ENCODE measurements at regions not wholly inside any gene's neighbourhood (a gene's known extent, or its start where the extent isn't known, plus 50 kb on each side); places are given as distances from the start of the nearest gene placed in this dataset.

- TF ChIP-seq MAFF (IDR thresholded peaks at IDR 0.05; ENCODE audit: low read depth, low read length) (no peak), ZBTB20 (CRISPR knock-in tag; IDR thresholded peaks at IDR 0.05; ENCODE audit: borderline replicate concordance, low read depth) (peak; percentile 86; the same call in 1 of the 2 replicates), HMG20A (CRISPR knock-in tag; IDR thresholded peaks at IDR 0.05; ENCODE audit: borderline replicate concordance) (peak; percentile 96; the same call in 1 of the 2 replicates), HNRNPLL (IDR thresholded peaks at IDR 0.05; ENCODE audit: low read depth, low read length, poor library complexity, severe bottlenecking) (no peak), REXO4 (CRISPR knock-in tag; IDR thresholded peaks at IDR 0.05; ENCODE audit: borderline replicate concordance) (no peak), RFXANK (CRISPR knock-in tag; IDR thresholded peaks at IDR 0.05) (0 out of 2 replicates have a peak, but pooled peaks have one; percentile 37), HOMEZ (CRISPR knock-in tag; IDR thresholded peaks at IDR 0.05; ENCODE audit: low read depth) (peak; percentile 97), NFKB2 (CRISPR knock-in tag; IDR thresholded peaks at IDR 0.05; ENCODE audit: borderline replicate concordance) (no peak), KAT2B (IDR thresholded peaks at IDR 0.05; ENCODE audit: borderline replicate concordance, low read depth, low read length) (no peak), HOXA9 (CRISPR knock-in tag; IDR thresholded peaks at IDR 0.05; ENCODE audit: borderline replicate concordance) (no peak), TBX3 (IDR thresholded peaks at IDR 0.05; ENCODE audit: borderline replicate concordance) (peak; percentile 67; the same call in 1 of the 2 replicates), ZNF282 (IDR thresholded peaks at IDR 0.05; ENCODE audit: partially characterized antibody) (no peak), ZNF816 (CRISPR knock-in tag; IDR thresholded peaks at IDR 0.05; ENCODE audit: borderline replicate concordance) (peak; percentile 80; the same call in 1 of the 2 replicates), KMT2B (CRISPR knock-in tag; IDR thresholded peaks at IDR 0.05) (peak; percentile 42; the same call in 1 of the 2 replicates), PHB2 (IDR thresholded peaks at IDR 0.05; ENCODE audit: partially characterized antibody) (no peak), GATA4 (IDR thresholded peaks at IDR 0.05; ENCODE audit: borderline replicate concordance, low read depth) (peak; percentile 72; the same call in 1 of the 2 replicates), IKZF4 (CRISPR knock-in tag; IDR thresholded peaks at IDR 0.05; ENCODE audit: borderline replicate concordance, low read depth, not compliant biosample characterization) (no peak), MXI1 (IDR thresholded peaks at IDR 0.05; ENCODE audit: borderline replicate concordance, low read depth, low read length) (no peak), KLF16 (CRISPR knock-in tag; IDR thresholded peaks at IDR 0.05) (peak in 1 of 2 experiments; percentile 71; a peak in 1 of 4 replicates), HNF4G (IDR thresholded peaks at IDR 0.05; ENCODE audit: borderline replicate concordance, low read depth, low read length) (peak; percentile 34; the same call in 1 of the 2 replicates), HNF4G (CRISPR knock-in tag; IDR thresholded peaks at IDR 0.05; ENCODE audit: borderline replicate concordance, low read depth) (no peak)
- TF ChIP-seq, protein P1, sequence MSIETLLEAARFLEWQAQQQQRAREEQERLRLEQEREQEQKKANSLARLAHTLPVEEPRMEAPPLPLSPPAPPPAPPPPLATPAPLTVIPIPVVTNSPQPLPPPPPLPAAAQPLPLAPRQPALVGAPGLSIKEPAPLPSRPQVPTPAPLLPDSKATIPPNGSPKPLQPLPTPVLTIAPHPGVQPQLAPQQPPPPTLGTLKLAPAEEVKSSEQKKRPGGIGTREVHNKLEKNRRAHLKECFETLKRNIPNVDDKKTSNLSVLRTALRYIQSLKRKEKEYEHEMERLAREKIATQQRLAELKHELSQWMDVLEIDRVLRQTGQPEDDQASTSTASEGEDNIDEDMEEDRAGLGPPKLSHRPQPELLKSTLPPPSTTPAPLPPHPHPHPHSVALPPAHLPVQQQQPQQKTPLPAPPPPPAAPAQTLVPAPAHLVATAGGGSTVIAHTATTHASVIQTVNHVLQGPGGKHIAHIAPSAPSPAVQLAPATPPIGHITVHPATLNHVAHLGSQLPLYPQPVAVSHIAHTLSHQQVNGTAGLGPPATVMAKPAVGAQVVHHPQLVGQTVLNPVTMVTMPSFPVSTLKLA (IDR thresholded peaks at IDR 0.05), result no peak
- TF ChIP-seq, protein P2, sequence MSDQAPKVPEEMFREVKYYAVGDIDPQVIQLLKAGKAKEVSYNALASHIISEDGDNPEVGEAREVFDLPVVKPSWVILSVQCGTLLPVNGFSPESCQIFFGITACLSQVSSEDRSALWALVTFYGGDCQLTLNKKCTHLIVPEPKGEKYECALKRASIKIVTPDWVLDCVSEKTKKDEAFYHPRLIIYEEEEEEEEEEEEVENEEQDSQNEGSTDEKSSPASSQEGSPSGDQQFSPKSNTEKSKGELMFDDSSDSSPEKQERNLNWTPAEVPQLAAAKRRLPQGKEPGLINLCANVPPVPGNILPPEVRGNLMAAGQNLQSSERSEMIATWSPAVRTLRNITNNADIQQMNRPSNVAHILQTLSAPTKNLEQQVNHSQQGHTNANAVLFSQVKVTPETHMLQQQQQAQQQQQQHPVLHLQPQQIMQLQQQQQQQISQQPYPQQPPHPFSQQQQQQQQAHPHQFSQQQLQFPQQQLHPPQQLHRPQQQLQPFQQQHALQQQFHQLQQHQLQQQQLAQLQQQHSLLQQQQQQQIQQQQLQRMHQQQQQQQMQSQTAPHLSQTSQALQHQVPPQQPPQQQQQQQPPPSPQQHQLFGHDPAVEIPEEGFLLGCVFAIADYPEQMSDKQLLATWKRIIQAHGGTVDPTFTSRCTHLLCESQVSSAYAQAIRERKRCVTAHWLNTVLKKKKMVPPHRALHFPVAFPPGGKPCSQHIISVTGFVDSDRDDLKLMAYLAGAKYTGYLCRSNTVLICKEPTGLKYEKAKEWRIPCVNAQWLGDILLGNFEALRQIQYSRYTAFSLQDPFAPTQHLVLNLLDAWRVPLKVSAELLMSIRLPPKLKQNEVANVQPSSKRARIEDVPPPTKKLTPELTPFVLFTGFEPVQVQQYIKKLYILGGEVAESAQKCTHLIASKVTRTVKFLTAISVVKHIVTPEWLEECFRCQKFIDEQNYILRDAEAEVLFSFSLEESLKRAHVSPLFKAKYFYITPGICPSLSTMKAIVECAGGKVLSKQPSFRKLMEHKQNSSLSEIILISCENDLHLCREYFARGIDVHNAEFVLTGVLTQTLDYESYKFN (CRISPR knock-in tag; conservative IDR thresholded peaks at IDR 0.05), result peak; percentile 97
These were observed 113.4 kb upstream of the AHR start (continued) for GRCh38 chr7:17184805-17185689.

All from HepG2 (cell line).